Coronary artery (tissue), 2 donors: ENCODE measurements at regions not wholly inside any gene's neighbourhood (a gene's known extent, or its start where the extent isn't known, plus 50 kb on each side); places are given as distances from the start of the nearest gene placed in this dataset.

Experiments used
- DNase-seq: peaks from one replicate; pipeline ENCODE4 v3.0.0-alpha.2; 2017; ENCODE audit warnings: low spot score
- H3K27ac ChIP-seq, 2 donors: fragments of 200-600 bp; sonication (generic); one replicate each; pipeline ENCODE4 v1.5.1; 2016 to 2019
- H3K4me3 ChIP-seq: fragments of 200-600 bp; sonication (generic); 2 replicates; pipeline ENCODE4 v1.5.1; 2016; ENCODE audit warnings: mild to moderate bottlenecking, moderate library complexity
- CTCF ChIP-seq: fragments of 200-600 bp; sonication (generic); IDR thresholded peaks from one replicate; pipeline ENCODE4 v1.5.1; 2019; ENCODE audit warnings: antibody characterized with exemption

GRCh38 chr11:128055576-128056217, 531.7 kb downstream of the ETS1 start:
- Histone ChIP-seq H3K4me3 (no peak overlapping the region), H3K27ac (no peak overlapping the region)
- DNase-seq, result no peak
- TF ChIP-seq CTCF, result no peak

DNA sequence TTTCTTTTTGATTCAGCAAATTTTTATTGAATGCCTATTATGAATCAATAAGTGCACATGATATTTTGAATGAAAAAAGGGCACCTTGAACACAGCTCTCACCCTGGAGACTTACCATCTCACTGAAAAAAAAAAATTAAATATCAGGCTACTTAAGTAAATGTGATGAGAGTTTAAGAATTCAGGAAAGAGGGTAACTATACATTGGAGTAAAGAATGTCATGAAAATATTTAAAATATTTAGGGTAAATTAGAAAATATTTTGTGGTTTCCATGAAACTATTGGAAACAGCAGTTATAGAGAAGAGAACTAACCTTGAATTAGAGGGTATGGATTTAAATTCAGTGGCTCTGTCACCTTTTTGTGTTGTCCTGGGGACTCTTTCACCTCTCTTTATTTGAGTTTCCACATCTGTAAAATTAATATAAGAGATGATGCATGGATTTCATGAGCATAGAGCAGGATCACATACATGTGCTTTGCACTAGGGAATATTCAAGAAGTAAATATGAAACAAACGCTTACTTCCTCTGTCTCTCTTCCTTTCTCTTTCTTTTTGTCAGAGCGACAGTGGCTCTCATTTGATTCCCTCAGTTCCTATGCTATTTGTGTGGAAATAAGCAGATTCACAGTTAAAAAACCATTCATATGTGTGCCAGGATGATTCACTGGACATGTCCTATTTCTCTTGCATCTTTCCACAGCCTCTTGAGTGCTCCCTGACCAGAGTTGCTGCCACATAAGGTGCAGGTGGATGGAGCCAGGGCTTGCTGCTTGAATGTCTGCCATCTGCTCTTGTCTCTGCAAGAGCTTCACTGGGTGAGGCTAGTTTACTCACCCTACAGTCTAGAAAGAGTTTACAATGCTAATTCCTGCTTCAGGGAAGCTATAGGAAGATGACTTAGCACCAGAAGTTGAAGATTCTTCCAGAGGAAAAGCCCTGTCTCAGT, 533.1 kb downstream of the ETS1 start:
- Histone ChIP-seq H3K27ac (no peak overlapping the region), H3K4me3 (no peak overlapping the region)
- DNase-seq, result no peak
- no peak for TF ChIP-seq CTCF

GRCh38 chr11:128052912-128053641, 534.3 kb downstream of the ETS1 start:
- no peak overlapping the region for H3K4me3 ChIP-seq
- peak overlapping the region in 1 of 2 donors; percentile 16 for H3K27ac ChIP-seq
- TF ChIP-seq CTCF, result no peak
- DNase-seq, result no peak

DNA sequence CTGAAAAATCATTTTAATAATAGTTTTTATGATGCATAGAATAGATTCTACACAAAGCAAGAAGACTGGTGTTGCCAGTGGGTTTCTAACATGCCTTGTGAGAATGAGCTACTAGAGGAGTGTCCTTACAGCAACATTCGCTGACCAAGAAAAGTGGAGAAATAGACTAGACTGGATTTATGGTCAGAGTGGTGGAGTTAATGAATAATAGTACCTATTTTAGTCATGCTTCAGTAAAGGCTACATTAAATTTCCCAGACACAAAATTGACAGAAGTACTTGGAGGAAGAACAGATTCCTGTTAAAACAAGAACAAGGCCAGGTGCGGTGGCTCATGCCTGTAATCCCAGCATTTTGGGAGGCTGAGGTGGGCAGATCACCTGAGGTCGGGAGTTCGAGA, 539.2 kb downstream of the ETS1 start:
- no peak for TF ChIP-seq CTCF
- no peak overlapping the region for H3K27ac ChIP-seq
- no peak overlapping the region for H3K4me3 ChIP-seq
- no peak for DNase-seq

- DNase-seq, result no peak
- H3K4me3 ChIP-seq, result no peak overlapping the region
- no peak overlapping the region for H3K27ac ChIP-seq
- no peak for TF ChIP-seq CTCF
Measured at GRCh38 chr11:128047026-128047425, 540.3 kb downstream of the ETS1 start.

GRCh38 chr11:128046213-128046612, 541.1 kb downstream of the ETS1 start:
- TF ChIP-seq CTCF, result no peak
- Histone ChIP-seq H3K27ac (no peak overlapping the region), H3K4me3 (no peak overlapping the region)
- no peak for DNase-seq
